Nephron (organoid): ENCODE measurements at regions not wholly inside any gene's neighbourhood (a gene's known extent, or its start where the extent isn't known, plus 50 kb on each side); places are given as distances from the start of the nearest gene placed in this dataset.

Experiments used
- H3K27ac Mint-ChIP-seq, 3 experiments: 2 replicates each; pipeline ENCODE4 v1.8.0; 2020; ENCODE audit warnings: mixed read lengths in 3 of 3, mild to moderate bottlenecking in 2 of 3, moderate library complexity in 1 of 3
- H3K27me3 Mint-ChIP-seq: 2 replicates; pipeline ENCODE4 v1.8.0; 2021; ENCODE audit warnings: low read depth, mild to moderate bottlenecking, moderate library complexity, mixed read lengths
- H3K36me3 Mint-ChIP-seq: 2 replicates; pipeline ENCODE4 v1.8.0; 2020; ENCODE audit warnings: low read depth, mixed read lengths
- H3K4me1 Mint-ChIP-seq: 2 replicates; pipeline ENCODE4 v1.8.0; 2020; ENCODE audit warnings: mixed read lengths
- H3K4me3 Mint-ChIP-seq, 3 experiments: 2 replicates each; pipeline ENCODE4 v1.8.0; 2020; ENCODE audit warnings: mild to moderate bottlenecking in 3 of 3, mixed read lengths in 3 of 3, moderate library complexity in 2 of 3
- H3K9me3 Mint-ChIP-seq: 2 replicates; pipeline ENCODE4 v1.8.0; 2020; ENCODE audit warnings: mixed read lengths
- CTCF ChIP-seq, 3 experiments: fragments of 200-600 bp; sonication (generic); IDR thresholded peaks; one replicate each; pipeline ENCODE4 v1.5.0; 2021; ENCODE audit warnings: antibody characterized with exemption in 3 of 3; ENCODE audit not compliant: unreplicated experiment in 3 of 3

DNA sequence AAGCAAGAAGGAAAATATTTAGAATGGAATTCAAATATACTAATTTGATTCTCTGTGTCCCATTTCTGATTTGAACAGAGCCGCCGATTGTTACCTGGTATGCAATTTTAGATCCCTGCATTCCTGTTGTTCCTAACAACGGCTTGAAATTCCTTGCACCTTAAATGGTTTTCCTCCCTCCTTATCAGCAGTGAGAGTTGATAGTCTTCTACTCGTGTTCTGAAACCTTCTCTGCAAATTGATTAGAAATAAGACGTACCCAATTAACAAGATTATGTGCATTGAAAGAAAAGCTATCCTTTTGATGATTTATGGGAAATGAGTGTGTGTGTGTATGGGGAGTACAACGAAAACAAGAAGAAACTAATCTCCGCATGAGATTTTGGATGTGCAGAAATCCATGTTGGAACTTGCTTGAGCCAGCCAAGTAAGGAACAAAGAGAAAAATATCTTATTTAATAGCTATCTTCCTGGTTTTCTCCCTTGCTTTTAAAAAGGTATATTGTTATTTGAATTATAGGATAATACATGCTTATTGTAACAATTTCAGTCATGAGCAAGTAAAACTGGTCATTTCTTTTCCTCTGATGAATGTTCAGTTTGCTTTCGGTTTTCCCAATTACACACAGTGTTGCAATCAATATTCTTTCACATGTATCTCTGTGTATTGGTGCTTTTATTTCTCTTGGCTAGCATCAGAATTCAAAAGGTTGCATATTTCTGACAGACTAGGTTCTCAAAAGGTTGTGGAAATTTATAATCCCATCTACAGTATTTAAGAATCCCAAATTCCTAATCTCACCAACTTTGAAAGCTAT is 211.1 kb upstream of the ACTBL2 start:
- Mint-ChIP-seq H3K27ac (peak overlapping the region; percentile 32 to 75 (median 67)), H3K4me1 (peaks cover 33% of the 10 kb centered on the region), H3K4me3 (peak overlapping the region in 1 of 3 experiments; percentile 25), H3K9me3 (no peaks in the 10 kb centered on the region), H3K36me3 (no peaks in the 10 kb centered on the region), H3K27me3 (no peaks in the 10 kb centered on the region)
- no peak for TF ChIP-seq CTCF (IDR thresholded peaks at IDR 0.05; ENCODE audit: unreplicated experiment in 3 of 3)

DNA sequence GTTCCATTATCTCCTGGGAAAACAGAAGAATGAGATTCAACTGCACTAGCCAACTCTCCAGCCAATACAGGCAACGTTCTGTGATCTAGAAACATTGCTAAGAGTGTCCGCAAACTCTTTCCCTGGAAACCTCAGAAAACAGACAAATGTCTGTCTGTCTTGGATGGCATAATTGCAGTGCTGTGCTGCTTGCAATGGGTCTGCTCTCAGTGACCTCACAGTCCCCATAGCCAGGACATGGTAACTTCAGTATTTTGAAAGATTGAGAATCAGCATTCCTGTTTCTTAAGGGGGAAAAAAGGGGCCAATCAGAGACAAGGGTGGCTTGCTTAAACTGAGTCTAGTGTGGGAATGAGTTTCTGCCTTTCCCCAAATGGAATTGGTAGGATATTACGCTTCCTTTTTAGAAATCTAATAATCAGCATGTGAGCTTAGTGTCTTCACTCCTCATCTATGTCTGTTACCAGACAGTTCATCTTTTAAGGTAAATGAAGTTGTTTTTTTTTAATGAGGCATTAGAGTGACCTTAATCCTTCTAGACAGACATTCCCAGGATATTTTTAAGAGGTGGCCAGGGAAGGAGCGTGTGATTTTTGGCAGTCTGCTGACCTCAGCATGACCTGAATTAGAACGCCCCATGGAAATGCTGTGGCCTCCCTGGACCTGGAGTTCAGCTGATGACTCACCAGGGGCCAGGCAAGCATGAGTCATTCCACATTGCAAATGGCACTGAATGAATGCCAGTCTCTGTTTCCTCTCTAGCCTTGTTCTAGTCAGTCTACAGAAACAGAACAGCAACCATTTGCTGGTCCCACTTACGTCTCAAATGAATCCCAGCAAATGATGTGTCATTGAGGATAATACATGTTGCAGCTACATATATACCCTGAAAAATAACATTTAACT is 210.2 kb upstream of the ACTBL2 start:
- H3K4me1 Mint-ChIP-seq, result peaks cover 34% of the 10 kb centered on the region

DNA sequence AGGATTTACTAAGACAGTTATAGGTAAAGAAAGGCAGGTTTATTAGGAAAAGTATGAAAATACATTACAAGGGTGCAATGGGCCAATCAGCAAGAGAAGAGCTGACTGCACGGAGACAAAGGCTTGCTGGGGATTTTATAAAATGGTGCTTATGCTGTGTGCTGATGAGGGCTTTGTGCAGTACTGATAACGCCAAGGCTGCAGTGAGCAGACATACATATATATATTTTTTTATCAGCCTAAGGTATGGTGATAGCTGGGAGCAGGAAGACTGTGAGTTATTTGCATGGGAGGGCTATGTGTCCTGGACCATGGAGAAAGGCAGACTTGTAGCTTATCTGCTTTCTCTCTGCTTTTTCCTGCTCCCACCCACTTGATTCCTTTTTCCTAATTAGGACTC is 208.1 kb upstream of the ACTBL2 start:
- no peaks in the 10 kb centered on the region for H3K9me3 Mint-ChIP-seq
- no peak overlapping the region for H3K4me3 Mint-ChIP-seq
- no peaks in the 10 kb centered on the region for H3K27me3 Mint-ChIP-seq
- peaks cover 34% of the 10 kb centered on the region for H3K4me1 Mint-ChIP-seq
- H3K27ac Mint-ChIP-seq, result no peak overlapping the region
- TF ChIP-seq CTCF (IDR thresholded peaks at IDR 0.05; ENCODE audit: unreplicated experiment in 3 of 3), result no peak
- H3K36me3 Mint-ChIP-seq, result no peaks in the 10 kb centered on the region

More for the DNA sequence above, 210.2 kb upstream of the ACTBL2 start:
- no peaks in the 10 kb centered on the region for H3K9me3 Mint-ChIP-seq
- H3K4me3 Mint-ChIP-seq, result no peak overlapping the region
- peak overlapping the region in 1 of 3 experiments; percentile 75 for H3K27ac Mint-ChIP-seq
- no peaks in the 10 kb centered on the region for H3K27me3 Mint-ChIP-seq
- TF ChIP-seq CTCF (IDR thresholded peaks at IDR 0.05; ENCODE audit: unreplicated experiment in 3 of 3), result no peak
- H3K36me3 Mint-ChIP-seq, result no peaks in the 10 kb centered on the region

DNA sequence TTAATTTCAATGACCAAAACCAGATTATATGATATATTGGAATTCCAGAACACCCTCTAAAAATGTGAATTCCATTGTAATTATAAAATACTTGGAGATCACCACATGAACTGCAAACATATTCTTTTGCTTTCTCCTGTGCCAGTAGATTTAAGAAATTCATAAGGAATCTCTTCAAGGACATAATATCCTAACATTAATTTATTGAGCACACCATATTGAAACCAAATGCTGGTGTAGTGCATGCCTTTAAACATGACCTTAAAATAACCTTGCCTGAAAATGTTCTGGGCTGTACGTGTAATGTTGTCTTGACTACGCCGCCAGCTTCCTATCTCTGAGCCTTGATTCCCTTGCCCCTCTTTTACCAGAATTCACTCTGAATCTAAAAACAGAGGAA is 205.0 kb upstream of the ACTBL2 start:
- no peaks in the 10 kb centered on the region for H3K36me3 Mint-ChIP-seq
- peaks cover 19% of the 10 kb centered on the region for H3K4me1 Mint-ChIP-seq
- no peaks in the 10 kb centered on the region for H3K27me3 Mint-ChIP-seq
- H3K9me3 Mint-ChIP-seq, result no peaks in the 10 kb centered on the region
- H3K4me3 Mint-ChIP-seq, result no peak overlapping the region
- peak overlapping the region; percentile 5 to 51 (median 48) for H3K27ac Mint-ChIP-seq
- no peak for TF ChIP-seq CTCF (IDR thresholded peaks at IDR 0.05; ENCODE audit: unreplicated experiment in 3 of 3)

- H3K4me1 Mint-ChIP-seq, result peaks cover 19% of the 10 kb centered on the region
- H3K4me3 Mint-ChIP-seq, result no peak overlapping the region
- H3K27me3 Mint-ChIP-seq, result no peaks in the 10 kb centered on the region
- TF ChIP-seq CTCF (IDR thresholded peaks at IDR 0.05; ENCODE audit: unreplicated experiment in 3 of 3), result no peak
- H3K27ac Mint-ChIP-seq, result peak overlapping the region in 2 of 3 experiments; percentile 65 to 76
- no peaks in the 10 kb centered on the region for H3K36me3 Mint-ChIP-seq
- no peaks in the 10 kb centered on the region for H3K9me3 Mint-ChIP-seq
Measured at GRCh38 chr5:57685516-57686255, 203.1 kb upstream of the ACTBL2 start.
